GM12875 (cell line): ENCODE measurements at regions not wholly inside any gene's neighbourhood (a gene's known extent, or its start where the extent isn't known, plus 50 kb on each side); places are given as distances from the start of the nearest gene placed in this dataset.

Source experiments
- H3K4me3 ChIP-seq: one replicate; pipeline ENCODE4 v1.5.1; 2011; ENCODE audit warnings: low read depth, low read length, control low read depth
- CTCF ChIP-seq: IDR thresholded peaks from 2 replicates; pipeline ENCODE4 v1.5.1; 2011; ENCODE audit warnings: low read depth, mild to moderate bottlenecking, control low read depth, inconsistent platforms, low read length, moderate library complexity, borderline replicate concordance; ENCODE audit not compliant: insufficient read depth

GRCh38 chr1:8078176-8078671 is 52.1 kb upstream of the ERRFI1 start:
- no peak overlapping the region for H3K4me3 ChIP-seq
- no peak for TF ChIP-seq CTCF

- no peak for TF ChIP-seq CTCF
- H3K4me3 ChIP-seq, result no peak overlapping the region
Measured at GRCh38 chr1:8077602-8078001, 51.5 kb upstream of the ERRFI1 start.

GRCh38 chr1:8077120-8077573 is 51.0 kb upstream of the ERRFI1 start:
- TF ChIP-seq CTCF, result no peak
- H3K4me3 ChIP-seq, result no peak overlapping the region

GRCh38 chr1:8076176-8076575 is 50.1 kb upstream of the ERRFI1 start:
- H3K4me3 ChIP-seq, result no peak overlapping the region
- no peak for TF ChIP-seq CTCF
